ENCODE measurements at regions not wholly inside any gene's neighbourhood (a gene's known extent, or its start where the extent isn't known, plus 50 kb on each side); places are given as distances from the start of the nearest gene placed in this dataset.
"Not testable (repeated sequence)": the region's sequence is repeated elsewhere in the genome, so short reads cannot be mapped to it uniquely, and the experiment has no call there.

GRCh38 chr22:44650806-44651205 lies 51.2 kb upstream of the PRR5 start:
- no peak for DNase-seq

- DNase-seq: no peak
Observed at GRCh38 chr22:44648821-44649565, 53.0 kb upstream of the PRR5 start.

- DNase-seq: no peak
Observed at GRCh38 chr22:44648085-44648820, 53.8 kb upstream of the PRR5 start.

GRCh38 chr22:44647141-44647540 lies 54.9 kb upstream of the PRR5 start:
- DNase-seq: no peak

- DNase-seq: no peak
Observed at GRCh38 chr22:44646668-44647067, 55.3 kb upstream of the PRR5 start.

GRCh38 chr22:44646141-44646540 lies 55.9 kb upstream of the PRR5 start:
- no peak for DNase-seq

- no peak for DNase-seq
Observed at GRCh38 chr22:44645531-44645930, 56.5 kb upstream of the PRR5 start.

GRCh38 chr22:44645083-44645482 lies 56.9 kb upstream of the PRR5 start:
- no peak for DNase-seq

- DNase-seq: not testable (repeated sequence)
Observed at GRCh38 chr22:44643526-44644101, 58.4 kb upstream of the PRR5 start.

- DNase-seq: no peak
Observed at GRCh38 chr22:44642096-44642644, 59.8 kb upstream of the PRR5 start.

- DNase-seq: no peak
Observed at GRCh38 chr22:44640618-44641155, 61.3 kb upstream of the PRR5 start.

GRCh38 chr22:44639891-44640617 lies 62.0 kb upstream of the PRR5 start:
- DNase-seq: no peak

- no peak for DNase-seq
Observed at GRCh38 chr22:44638971-44639760, 62.8 kb upstream of the PRR5 start.

GRCh38 chr22:44636502-44637206 lies 65.3 kb upstream of the PRR5 start:
- not testable (repeated sequence) for DNase-seq

- not testable (repeated sequence) for DNase-seq
Observed at GRCh38 chr22:44635567-44635966, 66.4 kb upstream of the PRR5 start.

GRCh38 chr22:44634426-44635321 lies 67.3 kb upstream of the PRR5 start:
- DNase-seq: no peak

- no peak for DNase-seq
Observed at GRCh38 chr22:44633647-44634046, 68.4 kb upstream of the PRR5 start.

GRCh38 chr22:44632541-44633396 lies 69.2 kb upstream of the PRR5 start:
- no peak for DNase-seq

- DNase-seq: no peak
Observed at GRCh38 chr22:44630826-44631225, 71.2 kb upstream of the PRR5 start.
